ENCODE measurements at regions not wholly inside any gene's neighbourhood (a gene's known extent, or its start where the extent isn't known, plus 50 kb on each side); places are given as distances from the start of the nearest gene placed in this dataset.

- TF ChIP-seq EZH2 (optimal IDR thresholded peaks at IDR 0.05; ENCODE audit: low read depth, low read length): no peak
- no peak for TF ChIP-seq CTCF (IDR thresholded peaks at IDR 0.05; ENCODE audit: low read length)
- no peak for TF ChIP-seq EZH2phosphoT487 (IDR thresholded peaks at IDR 0.05; ENCODE audit: low read length)
These were observed 332.7 kb downstream of the EDEM1 start for GRCh38 chr3:5520237-5520636.
